ENCODE measurements at regions not wholly inside any gene's neighbourhood (a gene's known extent, or its start where the extent isn't known, plus 50 kb on each side); places are given as distances from the start of the nearest gene placed in this dataset.

DNA sequence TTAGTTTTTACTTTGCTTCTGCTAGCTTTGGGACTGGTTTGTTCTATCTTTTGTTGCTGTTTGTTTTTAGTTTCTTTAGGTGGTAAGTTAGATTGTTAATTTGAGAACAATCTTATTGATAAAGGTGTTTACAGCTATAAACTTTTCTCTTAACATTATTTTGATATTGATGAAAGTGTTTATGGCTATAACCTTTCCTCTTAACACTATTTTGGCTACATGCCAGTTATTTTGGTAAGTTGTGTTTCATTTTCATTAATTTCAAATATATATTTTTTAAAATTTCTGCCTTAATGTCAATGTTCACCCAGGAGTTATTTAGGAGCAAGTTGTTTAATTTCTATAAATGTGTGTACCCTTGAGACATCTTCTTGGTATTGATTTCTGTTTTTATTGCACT is 229.6 kb upstream of the SYT4 start:
- no peaks in the 10 kb centered on the region for H3K4me1 ChIP-seq (ENCODE audit: control insufficient read depth, extremely low read depth, insufficient read depth, low read length)
- no peaks in the 10 kb centered on the region for H3K9me3 ChIP-seq (ENCODE audit: control insufficient read depth, insufficient read depth, low read depth, low read length)
- no peak overlapping the region for H3K9ac ChIP-seq (ENCODE audit: insufficient read depth, low read length)
- no peaks in the 10 kb centered on the region for H3K27me3 ChIP-seq (ENCODE audit: control insufficient read depth, insufficient read depth, low read length)
- no peaks in the 10 kb centered on the region for H3K79me2 ChIP-seq (ENCODE audit: control insufficient read depth, insufficient read depth, low read length)
- H3K27ac ChIP-seq (ENCODE audit: insufficient read depth, low read length) = no peak overlapping the region
- no peaks in the 10 kb centered on the region for H4K20me1 ChIP-seq (ENCODE audit: control insufficient read depth, extremely low read depth, insufficient read depth, low read length)
- no peak overlapping the region for H3K4me2 ChIP-seq (ENCODE audit: extremely low read depth, insufficient read depth, low read length)
- no peak overlapping the region for H3K4me3 ChIP-seq (replicated peaks in 1 of 4; ENCODE audit: control extremely low read depth in 1 of 4, insufficient read depth in 1 of 4, low read depth in 3 of 4, low read length in 4 of 4)
- H3K36me3 ChIP-seq (ENCODE audit: control insufficient read depth, insufficient read depth, low read length) = no peaks in the 10 kb centered on the region
- DNase-seq (ENCODE audit: low read depth in 2 of 2) = no peak
- H2AFZ ChIP-seq (ENCODE audit: low read length) = no peak overlapping the region
- no peak for TF ChIP-seq EZH2 (IDR thresholded peaks at IDR 0.05; ENCODE audit: low read length, missing control alignments)
- TF ChIP-seq CTCF (conservative IDR thresholded peaks at IDR 0.05 in 1 of 2, IDR thresholded peaks at IDR 0.05 in 1 of 2; ENCODE audit: low read depth in 1 of 2, low read length in 2 of 2) = no peak

- TF ChIP-seq CTCF (conservative IDR thresholded peaks at IDR 0.05 in 1 of 2, IDR thresholded peaks at IDR 0.05 in 1 of 2; ENCODE audit: low read depth in 1 of 2, low read length in 2 of 2) = no peak
- TF ChIP-seq EZH2 (IDR thresholded peaks at IDR 0.05; ENCODE audit: low read length, missing control alignments) = no peak
- no peaks in the 10 kb centered on the region for H3K27me3 ChIP-seq (ENCODE audit: control insufficient read depth, insufficient read depth, low read length)
- no peak overlapping the region for H2AFZ ChIP-seq (ENCODE audit: low read length)
- H3K4me3 ChIP-seq (replicated peaks in 1 of 4; ENCODE audit: control extremely low read depth in 1 of 4, insufficient read depth in 1 of 4, low read depth in 3 of 4, low read length in 4 of 4) = no peak overlapping the region
- H4K20me1 ChIP-seq (ENCODE audit: control insufficient read depth, extremely low read depth, insufficient read depth, low read length) = no peaks in the 10 kb centered on the region
- H3K4me2 ChIP-seq (ENCODE audit: extremely low read depth, insufficient read depth, low read length) = no peak overlapping the region
- no peak overlapping the region for H3K27ac ChIP-seq (ENCODE audit: insufficient read depth, low read length)
- no peak for DNase-seq (ENCODE audit: low read depth in 2 of 2)
- no peak overlapping the region for H3K9ac ChIP-seq (ENCODE audit: insufficient read depth, low read length)
- H3K4me1 ChIP-seq (ENCODE audit: control insufficient read depth, extremely low read depth, insufficient read depth, low read length) = no peaks in the 10 kb centered on the region
- H3K9me3 ChIP-seq (ENCODE audit: control insufficient read depth, insufficient read depth, low read depth, low read length) = no peaks in the 10 kb centered on the region
- H3K36me3 ChIP-seq (ENCODE audit: control insufficient read depth, insufficient read depth, low read length) = no peaks in the 10 kb centered on the region
- no peaks in the 10 kb centered on the region for H3K79me2 ChIP-seq (ENCODE audit: control insufficient read depth, insufficient read depth, low read length)
These were observed 230.7 kb upstream of the SYT4 start for GRCh38 chr18:43507842-43508481.

DNA sequence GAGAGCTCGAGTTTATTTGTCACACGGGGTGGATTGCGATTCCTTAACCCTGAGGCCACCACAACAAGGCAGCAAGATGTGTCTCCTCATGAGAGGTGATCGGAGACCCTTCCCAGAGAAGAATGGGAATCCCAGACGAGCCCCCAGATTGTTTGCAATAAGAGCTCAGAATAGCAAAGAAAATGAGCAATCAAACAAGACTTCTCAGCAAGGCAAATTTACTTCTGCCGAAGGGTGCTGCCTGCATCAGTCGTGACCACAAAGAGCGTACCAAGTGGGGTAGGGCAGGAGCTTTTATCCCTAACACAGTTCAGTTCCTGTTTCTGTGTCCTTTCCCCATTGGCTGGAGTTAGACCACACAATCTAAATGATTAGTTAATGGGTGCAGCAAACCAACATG is 237.5 kb upstream of the SYT4 start:
- Histone ChIP-seq H3K27me3 (ENCODE audit: control insufficient read depth, insufficient read depth, low read length) (no peaks in the 10 kb centered on the region), H3K79me2 (ENCODE audit: control insufficient read depth, insufficient read depth, low read length) (no peaks in the 10 kb centered on the region), H3K4me3 (replicated peaks in 1 of 4; ENCODE audit: control extremely low read depth in 1 of 4, insufficient read depth in 1 of 4, low read depth in 3 of 4, low read length in 4 of 4) (no peak overlapping the region), H2AFZ (ENCODE audit: low read length) (no peak overlapping the region), H3K9me3 (ENCODE audit: control insufficient read depth, insufficient read depth, low read depth, low read length) (no peaks in the 10 kb centered on the region), H3K9ac (ENCODE audit: insufficient read depth, low read length) (no peak overlapping the region), H4K20me1 (ENCODE audit: control insufficient read depth, extremely low read depth, insufficient read depth, low read length) (no peaks in the 10 kb centered on the region), H3K4me1 (ENCODE audit: control insufficient read depth, extremely low read depth, insufficient read depth, low read length) (no peaks in the 10 kb centered on the region), H3K36me3 (ENCODE audit: control insufficient read depth, insufficient read depth, low read length) (no peaks in the 10 kb centered on the region), H3K27ac (ENCODE audit: insufficient read depth, low read length) (no peak overlapping the region), H3K4me2 (ENCODE audit: extremely low read depth, insufficient read depth, low read length) (no peak overlapping the region)
- DNase-seq (ENCODE audit: low read depth in 2 of 2) = no peak
- no peak for TF ChIP-seq CTCF (conservative IDR thresholded peaks at IDR 0.05 in 1 of 2, IDR thresholded peaks at IDR 0.05 in 1 of 2; ENCODE audit: low read depth in 1 of 2, low read length in 2 of 2)
- no peak for TF ChIP-seq EZH2 (IDR thresholded peaks at IDR 0.05; ENCODE audit: low read length, missing control alignments)
